Mesodermal cell (in vitro differentiated cells): ENCODE measurements at regions not wholly inside any gene's neighbourhood (a gene's known extent, or its start where the extent isn't known, plus 50 kb on each side); places are given as distances from the start of the nearest gene placed in this dataset.

Source experiments
- H3K27ac ChIP-seq: 2 replicates; pipeline ENCODE4 v1.7.0; 2013; ENCODE audit warnings: mild to moderate bottlenecking, low read depth, low read length, moderate library complexity; ENCODE audit not compliant: severe bottlenecking
- H3K36me3 ChIP-seq: 2 replicates; pipeline ENCODE4 v1.7.1; 2013; ENCODE audit warnings: mild to moderate bottlenecking, low read length, moderate library complexity; ENCODE audit not compliant: control insufficient read depth, insufficient read depth
- H3K4me1 ChIP-seq: one replicate; pipeline ENCODE4 v1.7.1; 2013; ENCODE audit warnings: mild to moderate bottlenecking, low read length; ENCODE audit not compliant: insufficient read depth, control insufficient read depth, poor library complexity, severe bottlenecking
- H3K4me3 ChIP-seq: 2 replicates; pipeline ENCODE4 v1.7.0; 2013; ENCODE audit warnings: low read length, control low read depth, mild to moderate bottlenecking; ENCODE audit not compliant: insufficient read depth, poor library complexity, severe bottlenecking; ENCODE audit errors: extremely low read depth
- H3K9me3 ChIP-seq: 2 replicates; pipeline ENCODE4 v1.7.1; 2013; ENCODE audit warnings: mild to moderate bottlenecking, low read length, moderate library complexity; ENCODE audit not compliant: control insufficient read depth
- WGBS, 2 experiments: methylation state at CpG; one replicate each; pipeline ENCODE4 v1.1.5; 2013; ENCODE audit warnings: missing lambda C conversion rate in 2 of 2; ENCODE audit not compliant: insufficient coverage in 2 of 2; 5-methylcytosine and 5-hydroxymethylcytosine counted together

DNA sequence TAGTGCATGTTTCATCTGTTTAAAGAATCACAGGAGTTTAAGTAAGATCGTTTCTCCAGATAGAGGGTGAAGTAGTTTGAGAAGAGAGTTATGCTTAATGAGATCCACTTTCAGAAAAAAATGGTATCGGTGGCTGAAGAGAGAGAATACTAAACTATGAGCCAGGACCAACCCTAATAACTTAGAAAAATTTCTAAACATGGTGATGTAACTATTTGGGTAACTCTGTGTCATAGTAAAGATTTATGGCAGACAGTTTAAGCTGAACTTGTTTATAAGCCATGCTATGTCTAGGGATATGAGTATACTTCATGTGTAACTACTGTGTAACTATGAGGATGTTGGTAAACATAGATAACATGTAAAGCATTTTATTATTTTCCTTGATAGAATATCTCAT is 489.5 kb downstream of the KCNJ2 start:
- no peaks in the 10 kb centered on the region for H3K9me3 ChIP-seq
- 67 to 92% methylated on average over 1 to 2 of the region's 2 CpGs for WGBS, 2 experiments
- no peak overlapping the region for H3K4me3 ChIP-seq
- H3K27ac ChIP-seq: no peak overlapping the region
- no peaks in the 10 kb centered on the region for H3K36me3 ChIP-seq
- no peaks in the 10 kb centered on the region for H3K4me1 ChIP-seq

DNA sequence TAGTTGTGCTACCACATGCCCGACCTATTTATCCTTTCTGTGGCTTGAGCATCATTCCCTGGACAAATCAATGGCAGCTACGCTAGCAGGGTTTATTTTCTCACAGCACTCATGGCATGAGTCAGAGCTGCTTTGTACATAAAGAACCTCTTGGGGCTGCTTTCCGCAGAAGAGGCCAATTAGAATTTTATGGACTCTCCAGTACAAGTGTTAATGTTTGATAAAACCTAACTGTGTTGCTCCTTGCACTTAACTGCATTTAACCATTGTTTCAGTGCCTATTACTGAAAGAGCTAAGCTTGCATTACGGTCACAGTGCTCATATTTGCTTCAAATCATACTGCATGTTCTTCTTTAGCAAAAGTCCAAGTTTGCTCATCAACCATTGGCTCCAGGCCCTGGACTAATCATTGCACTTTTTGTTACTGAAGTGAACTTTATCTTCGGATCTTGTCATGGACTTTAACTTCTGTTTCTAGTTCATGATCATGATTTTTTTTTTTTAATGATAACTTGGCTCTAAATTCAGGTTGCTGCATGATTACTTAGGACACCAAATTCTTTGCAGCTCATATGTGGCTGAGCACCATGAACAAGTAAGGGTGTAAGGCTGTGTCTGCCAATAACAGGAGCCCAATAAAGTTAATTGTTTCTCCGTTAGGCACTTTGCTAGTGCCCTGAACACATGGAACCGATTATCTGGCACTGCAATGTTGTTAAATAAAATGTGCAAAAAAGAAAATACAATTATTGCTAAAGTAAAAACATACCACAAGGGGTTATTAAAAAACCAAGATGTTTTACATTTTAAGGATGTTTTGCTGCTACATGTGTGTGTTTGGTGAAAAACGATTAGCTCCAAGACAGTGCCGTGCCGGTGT is 492.2 kb downstream of the KCNJ2 start:
- Histone ChIP-seq H3K27ac (no peak overlapping the region), H3K9me3 (no peaks in the 10 kb centered on the region), H3K4me1 (no peaks in the 10 kb centered on the region), H3K36me3 (no peaks in the 10 kb centered on the region), H3K4me3 (no peak overlapping the region)
- WGBS, 2 experiments: 86 to 96% methylated on average over 5 to 6 of the region's 10 CpGs

DNA sequence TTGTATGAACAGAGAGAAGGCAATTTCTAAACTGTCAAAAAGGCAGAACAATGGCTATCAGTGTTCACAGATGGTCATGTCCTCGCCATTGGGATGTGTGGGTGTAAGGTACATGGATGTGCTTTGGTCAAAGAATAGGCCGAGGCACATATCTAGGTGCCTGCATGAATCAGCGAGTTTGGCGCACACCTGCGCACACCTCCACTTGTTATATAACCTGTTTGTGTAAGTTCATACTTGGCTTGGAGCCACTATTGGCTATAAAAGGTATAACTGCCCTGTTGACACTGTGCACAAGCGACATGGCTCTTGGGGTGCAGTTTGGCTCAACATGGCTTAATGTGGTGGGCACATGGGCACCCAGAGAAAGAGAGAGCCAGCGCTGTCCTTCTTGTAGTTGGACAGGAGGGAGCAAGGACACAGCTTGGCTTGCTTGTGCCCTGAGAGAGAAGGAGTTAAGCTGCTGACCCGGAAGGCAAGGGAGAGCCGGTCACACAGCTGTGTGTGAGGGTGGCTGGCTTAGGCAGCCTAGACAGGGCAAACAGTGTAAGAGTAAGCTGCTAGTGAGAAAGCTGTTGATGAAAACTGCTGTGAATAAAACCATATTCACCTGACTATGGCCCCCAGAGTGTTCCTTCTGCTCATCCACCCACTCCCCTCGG is 499.1 kb downstream of the KCNJ2 start:
- Histone ChIP-seq H3K27ac (no peak overlapping the region), H3K36me3 (no peaks in the 10 kb centered on the region), H3K4me1 (no peaks in the 10 kb centered on the region), H3K9me3 (no peaks in the 10 kb centered on the region), H3K4me3 (no peak overlapping the region)
- WGBS, 2 experiments: 93 to 95% methylated on average over 8 to 9 of the region's 10 CpGs

DNA sequence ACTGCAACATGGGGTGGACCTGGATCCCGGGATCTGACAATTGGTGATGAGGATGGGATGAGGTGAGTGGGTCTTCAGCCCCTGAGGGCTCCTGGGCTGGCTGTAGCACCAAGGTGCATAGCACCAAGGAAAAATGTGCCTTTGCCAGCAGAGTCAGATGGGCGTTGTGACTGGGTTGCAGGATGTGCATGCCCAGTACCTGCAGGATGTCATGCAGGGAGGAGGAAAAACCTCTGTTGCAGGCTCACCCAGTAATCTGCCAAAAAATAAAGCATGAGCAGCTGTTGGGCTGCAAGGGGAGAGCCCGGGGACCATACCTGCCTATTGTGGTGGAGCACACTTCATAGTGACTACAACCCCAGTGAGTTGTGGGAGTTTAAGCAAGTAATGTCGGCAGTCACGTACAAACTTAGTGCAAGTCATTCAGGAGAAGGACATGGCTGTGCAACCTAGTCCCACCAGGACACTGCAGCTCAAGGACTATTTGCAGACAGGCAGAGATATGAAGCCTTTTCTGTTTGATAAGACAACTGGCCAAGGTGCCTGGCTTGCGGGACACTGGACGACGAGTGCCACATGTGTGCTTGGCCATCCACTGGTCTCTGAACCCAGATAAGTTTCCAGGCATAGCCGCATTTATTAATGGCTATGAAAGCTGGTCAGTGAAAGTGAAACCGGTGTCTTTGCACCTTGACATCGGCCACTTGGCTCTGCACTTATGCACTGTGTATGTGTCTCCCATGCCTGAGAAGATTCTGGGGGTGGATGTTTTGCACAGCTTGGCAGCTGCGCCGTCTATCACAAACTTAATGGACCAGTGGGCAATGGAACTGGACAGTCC is 499.8 kb downstream of the KCNJ2 start:
- Histone ChIP-seq H3K4me1 (no peaks in the 10 kb centered on the region), H3K9me3 (no peaks in the 10 kb centered on the region), H3K4me3 (no peak overlapping the region), H3K36me3 (no peaks in the 10 kb centered on the region), H3K27ac (no peak overlapping the region)
- 94 to 97% methylated on average over 10 to 12 of the region's 13 CpGs for WGBS, 2 experiments

DNA sequence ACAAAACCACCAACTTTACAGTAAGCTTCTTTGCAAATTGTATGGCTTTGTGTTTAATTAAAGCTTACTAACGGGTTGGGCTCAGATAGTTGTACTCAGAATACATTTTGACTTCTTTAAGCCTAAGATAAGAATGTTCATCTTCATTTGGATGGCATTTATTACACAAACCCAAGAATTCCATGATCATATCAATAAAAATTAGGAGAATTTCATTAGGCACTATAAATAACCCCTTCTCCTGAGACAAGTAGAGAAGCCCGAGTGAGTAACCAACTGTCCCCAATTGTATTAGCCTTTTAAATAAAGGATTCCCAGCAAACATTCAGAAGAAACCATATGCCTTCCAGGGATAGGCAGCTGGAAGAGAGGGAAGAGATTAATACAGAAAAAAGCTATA is 504.7 kb downstream of the KCNJ2 start:
- WGBS, 2 experiments: no CpG with 5 or more reads among the region's 2 CpGs
- Histone ChIP-seq H3K27ac (no peak overlapping the region), H3K4me3 (no peak overlapping the region), H3K9me3 (no peaks in the 10 kb centered on the region), H3K36me3 (no peaks in the 10 kb centered on the region), H3K4me1 (no peaks in the 10 kb centered on the region)

DNA sequence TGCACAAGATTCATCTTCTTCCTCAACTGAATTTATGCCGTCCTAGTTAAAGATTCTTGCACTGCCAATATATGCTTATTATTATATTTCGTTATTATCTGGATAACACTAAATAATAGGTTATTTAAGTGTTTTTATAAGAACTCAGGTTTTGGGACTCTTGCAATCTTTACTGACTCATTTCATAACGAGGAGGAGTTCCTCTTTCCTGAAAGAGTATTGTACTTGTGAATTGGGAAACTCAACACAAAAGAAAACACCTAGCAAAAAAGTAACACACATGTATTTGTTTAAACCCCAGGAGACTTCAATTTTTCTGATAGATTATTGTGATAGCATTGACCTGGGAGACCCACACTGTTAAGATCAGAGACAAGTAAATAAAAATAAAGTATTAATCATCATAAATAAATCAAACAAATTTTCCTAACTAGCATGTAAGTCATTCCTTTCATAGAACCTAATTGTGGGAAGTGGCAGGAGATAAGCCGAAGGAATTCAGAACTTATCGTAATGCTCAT is 505.8 kb downstream of the KCNJ2 start:
- Histone ChIP-seq H3K4me3 (no peak overlapping the region), H3K9me3 (no peaks in the 10 kb centered on the region), H3K4me1 (no peaks in the 10 kb centered on the region), H3K27ac (no peak overlapping the region), H3K36me3 (no peaks in the 10 kb centered on the region)
- WGBS, 2 experiments: no CpG with 5 or more reads among the region's 5 CpGs

DNA sequence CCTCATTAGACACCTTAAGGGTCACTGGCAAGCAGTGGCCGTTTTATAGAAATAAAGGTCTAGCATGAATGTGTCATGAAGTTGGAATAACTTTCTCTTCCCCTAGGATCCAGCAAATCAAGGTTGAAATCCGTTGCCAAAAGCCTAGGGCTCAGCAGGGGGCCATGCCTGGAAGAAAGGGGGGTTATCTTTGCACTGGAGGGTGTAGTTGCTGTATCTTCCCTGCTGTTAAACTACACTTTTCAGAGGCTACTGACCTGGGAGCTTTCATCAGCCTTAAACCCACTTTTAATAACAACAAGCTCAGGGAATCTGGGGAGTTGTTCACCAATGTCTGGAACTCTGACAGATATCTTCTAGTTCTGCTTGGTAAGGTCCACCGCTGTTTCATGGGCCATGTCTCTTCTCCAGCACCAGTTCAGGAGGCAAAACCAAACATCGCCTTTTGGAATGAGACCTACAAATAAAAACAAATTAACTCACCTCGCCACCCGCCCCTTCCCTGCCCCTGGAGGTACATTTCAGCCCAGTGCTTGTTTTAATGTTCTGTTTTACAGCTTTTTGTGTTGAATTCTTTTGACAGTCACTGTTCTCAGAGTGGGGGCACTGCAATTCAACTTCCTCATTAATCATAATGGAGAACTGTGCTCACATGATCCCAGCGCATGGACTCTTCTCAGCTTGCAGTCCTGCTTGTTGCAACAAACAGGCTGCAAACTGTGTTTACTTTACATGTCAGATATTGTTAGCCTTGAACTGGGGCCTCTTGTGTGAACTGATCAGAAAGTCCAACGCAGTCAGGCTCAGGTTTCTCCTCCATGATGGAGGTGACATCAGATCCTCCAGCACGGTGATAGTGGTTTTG is 508.7 kb downstream of the KCNJ2 start:
- 86 to 87% methylated on average over 4 to 5 of the region's 9 CpGs for WGBS, 2 experiments
- Histone ChIP-seq H3K9me3 (no peaks in the 10 kb centered on the region), H3K4me1 (no peaks in the 10 kb centered on the region), H3K36me3 (no peaks in the 10 kb centered on the region), H3K4me3 (no peak overlapping the region), H3K27ac (no peak overlapping the region)

DNA sequence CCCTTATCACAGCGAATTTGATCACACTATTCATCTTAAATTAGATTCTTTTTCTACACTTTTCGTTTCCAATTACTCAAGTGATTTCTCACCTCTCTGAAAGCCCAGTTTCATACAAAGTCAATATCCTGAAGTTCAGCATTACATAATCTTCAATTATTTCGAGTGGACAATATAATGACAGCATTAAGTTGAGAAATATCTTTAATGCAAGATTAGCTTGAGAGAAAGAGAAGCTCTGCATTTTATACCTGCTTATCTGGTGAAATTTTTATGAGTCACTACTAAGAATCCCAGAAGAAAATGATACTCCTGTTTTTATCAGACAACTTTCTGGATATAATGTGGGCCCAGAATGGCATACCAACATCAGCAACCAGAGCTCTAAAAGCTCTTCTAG is 509.6 kb downstream of the KCNJ2 start:
- Histone ChIP-seq H3K4me1 (no peaks in the 10 kb centered on the region), H3K4me3 (no peak overlapping the region), H3K9me3 (no peaks in the 10 kb centered on the region), H3K27ac (no peak overlapping the region), H3K36me3 (no peaks in the 10 kb centered on the region)
- 91 to 94% methylated on average over 2 to 3 of the region's 3 CpGs for WGBS, 2 experiments

DNA sequence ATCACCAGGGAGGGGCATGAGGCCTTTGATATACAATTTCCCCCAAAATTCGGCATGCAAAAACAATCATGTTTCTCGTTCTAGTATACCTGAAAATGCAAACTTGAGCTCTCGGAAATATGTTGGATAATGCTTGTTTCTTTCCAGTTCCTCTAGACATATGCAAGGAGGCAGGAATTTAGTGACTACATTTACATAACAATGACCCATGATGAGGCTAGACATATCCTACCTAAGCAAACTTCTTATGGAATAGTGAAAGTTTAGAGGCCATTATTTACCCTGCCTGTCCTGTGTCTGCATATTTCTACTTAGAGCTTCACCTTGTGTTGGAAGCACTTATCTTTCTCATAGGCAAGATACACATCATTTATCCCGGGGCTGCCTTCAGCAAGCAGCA is 514.6 kb downstream of the KCNJ2 start:
- Histone ChIP-seq H3K27ac (no peak overlapping the region), H3K36me3 (no peaks in the 10 kb centered on the region), H3K9me3 (no peaks in the 10 kb centered on the region), H3K4me1 (no peaks in the 10 kb centered on the region), H3K4me3 (no peak overlapping the region)
- WGBS, 2 experiments: 100% methylated on average over 1 of the region's 4 CpGs

DNA sequence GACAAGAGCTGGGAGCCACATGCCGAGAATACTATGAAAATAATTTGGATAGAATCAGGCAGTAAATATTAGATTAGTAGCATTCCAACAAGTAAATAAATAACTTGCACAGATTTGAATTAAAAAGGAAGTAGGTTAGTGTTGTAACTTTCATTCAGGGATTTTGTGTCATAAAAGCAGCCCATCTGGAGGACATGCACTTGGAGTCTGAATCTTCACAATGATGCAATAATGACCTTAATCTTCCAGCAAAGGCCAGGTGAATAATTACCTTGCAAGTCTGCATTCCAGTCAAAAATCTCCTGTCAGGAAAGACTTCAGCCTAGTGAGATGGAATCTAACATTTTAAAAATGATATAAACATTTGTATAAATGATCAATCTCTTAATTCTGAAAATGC is 518.1 kb downstream of the KCNJ2 start:
- Histone ChIP-seq H3K27ac (no peak overlapping the region), H3K4me1 (no peaks in the 10 kb centered on the region), H3K9me3 (no peaks in the 10 kb centered on the region), H3K4me3 (no peak overlapping the region), H3K36me3 (no peaks in the 10 kb centered on the region)
- no CpG with 5 or more reads among the region's 1 CpG for WGBS, 2 experiments
